ENCODE measurements at regions not wholly inside any gene's neighbourhood (a gene's known extent, or its start where the extent isn't known, plus 50 kb on each side); places are given as distances from the start of the nearest gene placed in this dataset.

DNA sequence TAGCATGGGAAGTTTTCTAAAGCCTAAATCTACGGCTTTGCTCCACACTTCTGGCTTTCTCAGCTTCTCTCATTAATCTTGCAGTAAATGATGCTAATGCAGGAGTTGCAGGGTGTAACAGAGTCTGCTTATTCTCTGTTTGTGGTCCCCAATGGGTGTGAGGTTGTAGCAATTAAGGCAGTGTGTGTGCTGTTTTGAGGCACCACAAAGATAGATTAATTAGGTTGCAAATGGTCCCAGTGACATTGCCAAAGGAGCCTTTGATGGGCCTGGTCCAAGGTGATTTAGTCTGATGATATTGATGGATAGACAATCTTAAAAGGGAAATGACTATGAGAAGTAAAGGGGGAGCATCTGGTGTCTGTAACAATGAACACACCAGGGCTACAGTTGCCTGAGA is 1313.7 kb upstream of the CDH8 start:
- no peaks in the 10 kb centered on the region for H3K9me3 ChIP-seq (replicated peaks; ENCODE audit: control insufficient read depth, insufficient read depth, low read length)
- ChIA-PET POLR2A (interaction anchor here (0.6 kb wide), 1 partner anchor 1492 kb away, joined by 3 read pairs; no protein-coding TSS in a partner anchor), SMC1A (ENCODE audit: uncharacterized antibody, unreplicated experiment) (interaction anchor here (1.0 kb wide), 1 partner anchor 10 kb away, joined by 3 read pairs; no protein-coding TSS in a partner anchor), RAD21 (ENCODE audit: unreplicated experiment) (no interaction called here), CTCF (interaction anchor here (1.3 kb wide), 1 partner anchor 12 kb away, joined by 3 read pairs; no protein-coding TSS in a partner anchor)
- no peak overlapping the region for H3K27ac ChIP-seq (ENCODE audit: control insufficient read depth, insufficient read depth)
- no peaks in the 10 kb centered on the region for H3K4me1 ChIP-seq (ENCODE audit: control insufficient read depth, insufficient read depth, low read length)
- no peaks in the 10 kb centered on the region for H3K36me3 ChIP-seq (ENCODE audit: control insufficient read depth in 2 of 2, insufficient read depth in 2 of 2, low read length in 1 of 2)
- no peak for FAIRE-seq
- no peak overlapping the region for H3K4me3 ChIP-seq
- H3K27me3 ChIP-seq (replicated peaks in 1 of 2; ENCODE audit: control insufficient read depth in 2 of 2, insufficient read depth in 2 of 2, low read length in 1 of 2), result no peaks in the 10 kb centered on the region
- intact Hi-C loops (cut with micrococcal nuclease; ENCODE audit: unreplicated experiment), result no loop called here
- in situ Hi-C loops (cut with MboI), result no loop called here
- no peak for DNase-seq (ENCODE audit: low read depth, low spot score)
- BruUV-seq (replicated peaks), result no TSS peak
- no peaks in the 10 kb centered on the region for H3K79me2 ChIP-seq (ENCODE audit: control insufficient read depth, insufficient read depth, low read length)
- H3K4me2 ChIP-seq (ENCODE audit: control insufficient read depth, insufficient read depth), result no peak overlapping the region
- H3K9ac ChIP-seq (ENCODE audit: control insufficient read depth, insufficient read depth, low read length), result no peak overlapping the region
- 0% methylated on average over 1 of the region's 1 CpG for WGBS (ENCODE audit: insufficient coverage, insufficient replicate concordance, low lambda C conversion rate, missing lambda C conversion rate)
- H4K20me1 ChIP-seq (ENCODE audit: control insufficient read depth, insufficient read depth), result no peaks in the 10 kb centered on the region
- TF ChIP-seq NFIC (IDR thresholded peaks at IDR 0.05; ENCODE audit: low read depth, low read length), result no peak
- TF ChIP-seq TCF12 (IDR thresholded peaks at IDR 0.05; ENCODE audit: low read depth, low read length), result no peak
- no peak for TF ChIP-seq E2F8 (IDR thresholded peaks at IDR 0.05; ENCODE audit: low read depth, partially characterized antibody)
- no peak for TF ChIP-seq NFYB (IDR thresholded peaks at IDR 0.05; ENCODE audit: insufficient read depth, low read depth, low read length)
- ATAC-seq, result no peak
- no peak overlapping the region for H2AFZ ChIP-seq (ENCODE audit: control insufficient read depth, low read depth, low read length)

- no peaks in the 10 kb centered on the region for H3K36me3 ChIP-seq (ENCODE audit: control insufficient read depth in 2 of 2, insufficient read depth in 2 of 2, low read length in 1 of 2)
- RAD21 ChIA-PET (ENCODE audit: unreplicated experiment), result interaction anchor here (0.9 kb wide), 1 partner anchor 31 kb away, joined by 3 read pairs; no protein-coding TSS in a partner anchor
- 17% methylated on average over 3 of the region's 3 CpGs for WGBS (ENCODE audit: insufficient coverage, insufficient replicate concordance, low lambda C conversion rate, missing lambda C conversion rate)
- CTCF ChIA-PET, result no interaction called here
- no peaks in the 10 kb centered on the region for H3K27me3 ChIP-seq (replicated peaks in 1 of 2; ENCODE audit: control insufficient read depth in 2 of 2, insufficient read depth in 2 of 2, low read length in 1 of 2)
- H2AFZ ChIP-seq (ENCODE audit: control insufficient read depth, low read depth, low read length), result no peak overlapping the region
- in situ Hi-C loops (cut with MboI), result no loop called here
- intact Hi-C loops (cut with micrococcal nuclease; ENCODE audit: unreplicated experiment), result no loop called here
- ATAC-seq (peak; percentile 76), FAIRE-seq (no peak), DNase-seq (ENCODE audit: low read depth, low spot score) (no peak)
- no peak overlapping the region for H3K9ac ChIP-seq (ENCODE audit: control insufficient read depth, insufficient read depth, low read length)
- SMC1A ChIA-PET (ENCODE audit: uncharacterized antibody, unreplicated experiment), result no interaction called here
- no peak overlapping the region for H3K4me2 ChIP-seq (ENCODE audit: control insufficient read depth, insufficient read depth)
- BruUV-seq (replicated peaks), result no TSS peak
- no peaks in the 10 kb centered on the region for H3K9me3 ChIP-seq (replicated peaks; ENCODE audit: control insufficient read depth, insufficient read depth, low read length)
- no peaks in the 10 kb centered on the region for H3K79me2 ChIP-seq (ENCODE audit: control insufficient read depth, insufficient read depth, low read length)
- H4K20me1 ChIP-seq (ENCODE audit: control insufficient read depth, insufficient read depth), result no peaks in the 10 kb centered on the region
- POLR2A ChIA-PET, result no interaction called here
- H3K27ac ChIP-seq (ENCODE audit: control insufficient read depth, insufficient read depth), result no peak overlapping the region
- H3K4me1 ChIP-seq (ENCODE audit: control insufficient read depth, insufficient read depth, low read length), result no peaks in the 10 kb centered on the region
- no peak overlapping the region for H3K4me3 ChIP-seq
- TF ChIP-seq SREBF2 (IDR thresholded peaks at IDR 0.05; ENCODE audit: low read length) (no peak), SKIL (IDR thresholded peaks at IDR 0.05; ENCODE audit: low read depth, poor library complexity, severe bottlenecking) (no peak), NFIC (IDR thresholded peaks at IDR 0.05; ENCODE audit: low read depth, low read length) (no peak), ZNF217 (IDR thresholded peaks at IDR 0.05) (no peak), FOS (IDR thresholded peaks at IDR 0.05; ENCODE audit: borderline replicate concordance, extremely low read depth, insufficient read length) (no peak), NR2C2 (IDR thresholded peaks at IDR 0.05; ENCODE audit: borderline replicate concordance, control insufficient read depth, insufficient read length, low read depth) (no peak), IKZF1 (conservative IDR thresholded peaks at IDR 0.05) (no peak), TCF3 (IDR thresholded peaks at IDR 0.05; ENCODE audit: borderline replicate concordance, insufficient read depth, low read depth, low read length) (no peak)
- TF ChIP-seq, protein P1, sequence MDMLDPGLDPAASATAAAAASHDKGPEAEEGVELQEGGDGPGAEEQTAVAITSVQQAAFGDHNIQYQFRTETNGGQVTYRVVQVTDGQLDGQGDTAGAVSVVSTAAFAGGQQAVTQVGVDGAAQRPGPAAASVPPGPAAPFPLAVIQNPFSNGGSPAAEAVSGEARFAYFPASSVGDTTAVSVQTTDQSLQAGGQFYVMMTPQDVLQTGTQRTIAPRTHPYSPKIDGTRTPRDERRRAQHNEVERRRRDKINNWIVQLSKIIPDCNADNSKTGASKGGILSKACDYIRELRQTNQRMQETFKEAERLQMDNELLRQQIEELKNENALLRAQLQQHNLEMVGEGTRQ (IDR thresholded peaks at IDR 0.05; ENCODE audit: borderline replicate concordance, low read depth, low read length), result no peak
Measured at GRCh38 chr16:63346000-63346399, 1309.8 kb upstream of the CDH8 start.
